HG03565 (cell line): ENCODE measurements at regions not wholly inside any gene's neighbourhood (a gene's known extent, or its start where the extent isn't known, plus 50 kb on each side); places are given as distances from the start of the nearest gene placed in this dataset.

Experiments used
- ATAC-seq: cut with Tn5 transposase; IDR thresholded peaks from one replicate; pipeline ENCODE4 v1.9.1; 2021; ENCODE audit warnings: mild to moderate bottlenecking, moderate library complexity; ENCODE audit not compliant: unreplicated experiment

DNA sequence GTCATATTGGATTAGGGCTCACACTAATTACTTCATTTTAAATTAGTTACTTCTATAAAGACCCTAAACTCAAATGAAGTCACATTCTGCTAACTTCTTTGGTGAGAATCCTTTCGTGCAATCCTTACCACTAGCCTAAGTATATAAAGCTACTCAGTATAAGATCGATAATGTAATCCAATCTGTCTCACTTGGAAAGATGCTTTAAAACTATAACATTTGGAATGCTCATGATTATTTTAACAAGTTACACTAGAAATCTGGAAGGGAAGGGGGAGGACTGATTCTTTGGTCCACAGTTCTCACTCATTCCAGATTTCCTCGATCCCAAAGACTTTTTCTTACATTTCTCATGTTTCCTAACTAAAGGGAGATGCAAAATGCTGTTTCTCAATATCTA lies 336.4 kb upstream of the SLIT2 start:
- ATAC-seq, result no peak

- no peak for ATAC-seq
Measured at GRCh38 chr4:19913650-19914049, 338.1 kb upstream of the SLIT2 start.

GRCh38 chr4:19910861-19911525 lies 340.7 kb upstream of the SLIT2 start:
- ATAC-seq, result no peak

GRCh38 chr4:19905024-19905423 lies 346.7 kb upstream of the SLIT2 start:
- no peak for ATAC-seq

GRCh38 chr4:19888587-19888986 lies 363.1 kb upstream of the SLIT2 start:
- no peak for ATAC-seq

- ATAC-seq, result no peak
Measured at GRCh38 chr4:19883841-19884240, 367.9 kb upstream of the SLIT2 start.

DNA sequence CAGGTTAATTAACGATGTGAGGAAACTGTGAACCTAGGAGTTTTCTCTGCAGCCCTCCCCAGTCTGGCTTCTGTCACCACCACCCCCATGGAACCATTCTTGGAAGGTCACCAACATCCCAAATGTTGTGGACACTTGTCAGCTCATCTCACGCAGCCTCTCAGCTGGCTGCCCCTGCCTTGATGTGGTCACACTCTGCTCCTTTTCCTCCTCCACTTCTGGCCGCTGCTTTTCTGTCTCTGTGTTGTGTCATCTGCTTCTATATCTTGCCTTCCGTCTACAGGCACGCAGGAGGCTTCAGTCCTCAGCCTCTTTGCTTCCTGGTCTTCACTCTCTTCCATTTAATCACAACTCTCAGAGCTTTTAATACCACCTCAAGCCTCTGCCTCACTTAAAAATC lies 371.5 kb upstream of the SLIT2 start:
- no peak for ATAC-seq

DNA sequence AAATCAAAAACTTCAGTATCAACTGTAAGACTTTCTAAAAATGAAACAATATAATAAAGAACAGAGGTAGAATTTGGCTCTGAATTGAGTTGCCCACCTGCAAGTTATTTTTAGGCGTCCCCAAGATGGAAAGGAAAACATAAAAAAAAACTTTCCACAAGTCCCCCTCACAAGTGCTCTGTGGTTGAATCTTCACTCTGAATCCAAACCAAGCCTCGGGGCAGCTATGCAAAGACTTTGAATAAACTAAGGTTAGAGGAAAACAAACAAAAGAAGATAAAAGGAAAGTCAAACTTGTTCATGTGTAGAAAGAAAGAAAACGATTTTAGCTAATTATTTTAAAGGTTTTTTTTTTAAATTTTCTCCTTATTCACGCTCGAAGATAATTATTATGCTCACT lies 372.4 kb upstream of the SLIT2 start:
- ATAC-seq, result no peak

DNA sequence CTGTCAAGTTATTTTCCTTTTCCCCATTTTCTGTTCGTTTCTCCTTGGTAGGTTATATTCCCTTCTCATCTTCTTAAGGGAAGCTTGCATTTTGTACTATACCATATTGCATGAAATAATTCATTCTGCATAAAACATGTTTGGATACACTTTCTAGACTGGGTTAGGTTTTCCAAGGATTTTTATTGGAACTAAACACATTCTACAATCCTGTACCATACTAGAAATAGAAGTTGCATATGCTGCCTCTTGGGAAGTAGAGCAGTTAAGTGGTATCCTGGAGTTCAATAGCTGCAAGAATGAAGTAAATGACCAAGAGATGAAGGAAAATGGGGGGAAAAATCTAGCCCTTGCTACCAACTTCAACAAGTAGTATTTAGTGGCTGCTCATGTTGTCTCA lies 393.7 kb upstream of the SLIT2 start:
- no peak for ATAC-seq

GRCh38 chr4:19857380-19857779 lies 394.3 kb upstream of the SLIT2 start:
- no peak for ATAC-seq

DNA sequence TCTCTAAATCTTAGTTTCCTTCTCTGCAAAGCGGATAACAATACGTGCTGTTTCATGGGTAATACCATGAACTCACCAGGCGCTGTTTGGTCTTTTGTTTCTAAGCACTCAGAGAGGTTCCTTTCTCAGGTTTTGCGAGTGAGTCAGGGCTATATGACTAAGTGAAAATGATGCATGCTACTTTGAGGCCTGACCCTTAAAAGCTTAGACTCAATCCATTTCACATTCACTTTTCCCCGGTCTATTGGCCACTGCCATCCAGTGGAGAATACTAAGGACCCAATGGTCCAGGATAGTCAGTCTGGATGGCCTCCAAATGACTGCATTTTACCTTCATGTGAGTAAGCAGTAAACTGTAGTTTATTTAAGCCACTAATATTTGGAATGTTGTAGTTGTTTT lies 400.8 kb upstream of the SLIT2 start:
- no peak for ATAC-seq

DNA sequence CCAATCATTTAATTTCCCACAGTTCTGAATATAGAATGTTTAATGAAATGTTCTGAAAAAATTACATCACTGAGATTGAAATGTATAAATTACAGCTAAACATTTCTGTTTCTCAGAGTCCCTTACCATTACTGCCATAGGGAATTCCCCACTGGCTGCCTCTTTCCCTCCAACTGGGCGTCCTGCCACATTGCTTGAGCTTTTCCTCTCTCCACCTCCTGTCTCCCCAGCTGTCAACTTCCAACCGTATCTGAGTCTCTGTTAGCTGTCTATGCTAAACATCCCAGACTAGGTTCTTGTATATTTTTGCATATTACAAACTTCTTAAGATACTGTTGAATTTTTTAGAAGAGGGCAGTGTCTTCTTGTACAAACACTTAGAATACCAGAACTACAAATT lies 407.3 kb upstream of the SLIT2 start:
- ATAC-seq, result no peak

- no peak for ATAC-seq
Measured at GRCh38 chr4:19842471-19842870, 409.2 kb upstream of the SLIT2 start.

DNA sequence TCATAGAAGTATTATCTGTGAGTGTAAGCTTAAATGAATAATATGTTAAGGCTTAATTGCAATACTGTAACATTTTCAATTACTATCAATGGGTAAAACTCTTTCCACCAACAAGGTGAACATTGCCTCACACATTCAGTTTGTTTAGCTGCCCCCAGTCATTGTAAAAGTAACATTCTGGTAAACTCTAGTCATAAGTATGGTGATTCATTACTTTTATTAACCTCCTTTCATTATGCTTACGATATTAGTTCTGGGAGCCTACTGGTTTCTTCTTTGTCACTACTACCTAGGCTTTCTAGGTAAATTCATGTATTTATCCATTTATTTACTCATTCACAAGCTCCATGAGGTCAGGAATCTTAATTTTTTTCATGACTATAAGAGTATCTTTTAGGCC lies 412.8 kb upstream of the SLIT2 start:
- no peak for ATAC-seq

GRCh38 chr4:19835429-19835828 lies 416.3 kb upstream of the SLIT2 start:
- ATAC-seq, result no peak

- no peak for ATAC-seq
Measured at GRCh38 chr4:19832411-19832810, 419.3 kb upstream of the SLIT2 start.

DNA sequence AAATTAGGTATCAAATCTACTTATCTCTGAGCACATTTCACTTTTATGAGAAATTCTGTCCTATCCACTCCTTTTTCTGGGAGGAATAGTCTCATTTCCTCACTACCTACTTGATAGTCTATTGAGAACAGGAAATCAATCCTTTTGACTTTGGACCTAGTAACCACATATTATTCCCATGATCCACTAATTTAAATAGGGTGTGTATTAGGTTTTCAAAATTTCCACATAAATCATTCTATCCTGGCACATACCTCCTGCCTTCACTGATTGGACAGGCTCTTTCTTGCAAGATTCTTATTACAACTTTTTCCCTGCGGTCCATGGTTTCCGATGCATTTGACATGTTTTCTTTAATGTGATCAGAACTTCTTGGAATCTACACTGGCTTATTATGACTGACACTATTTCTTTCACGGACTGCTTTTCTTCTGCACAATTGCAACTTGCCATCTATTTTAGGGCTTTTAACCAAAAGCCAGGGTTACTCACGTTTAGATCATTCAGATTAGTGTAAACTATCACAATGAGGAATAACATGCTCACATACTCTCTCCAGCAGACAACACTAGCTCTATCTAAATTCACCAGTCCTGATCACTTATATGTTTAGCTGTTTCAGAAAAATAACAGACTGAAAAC lies 419.9 kb upstream of the SLIT2 start:
- ATAC-seq, result no peak

GRCh38 chr4:19829101-19829500 lies 422.6 kb upstream of the SLIT2 start:
- no peak for ATAC-seq

GRCh38 chr4:19823781-19824180 lies 427.9 kb upstream of the SLIT2 start:
- ATAC-seq, result no peak

DNA sequence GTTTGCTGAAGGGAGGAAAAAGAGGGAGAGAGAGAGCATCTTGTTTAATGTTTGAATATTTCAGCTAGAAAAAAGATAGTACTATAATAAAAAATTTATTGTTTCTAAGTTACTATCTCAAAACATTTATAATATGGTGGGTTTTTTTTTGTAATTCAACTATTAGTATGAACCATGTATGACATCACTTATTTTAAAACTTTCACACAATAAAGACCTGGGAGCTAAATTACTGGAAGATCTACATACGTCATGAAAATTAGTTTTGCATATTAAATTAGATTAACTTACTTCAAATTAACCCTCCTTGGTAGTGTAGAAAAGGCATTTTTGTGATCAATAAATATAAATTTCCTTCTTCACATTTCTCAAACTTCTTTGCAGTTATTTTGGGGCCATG lies 432.0 kb upstream of the SLIT2 start:
- no peak for ATAC-seq

DNA sequence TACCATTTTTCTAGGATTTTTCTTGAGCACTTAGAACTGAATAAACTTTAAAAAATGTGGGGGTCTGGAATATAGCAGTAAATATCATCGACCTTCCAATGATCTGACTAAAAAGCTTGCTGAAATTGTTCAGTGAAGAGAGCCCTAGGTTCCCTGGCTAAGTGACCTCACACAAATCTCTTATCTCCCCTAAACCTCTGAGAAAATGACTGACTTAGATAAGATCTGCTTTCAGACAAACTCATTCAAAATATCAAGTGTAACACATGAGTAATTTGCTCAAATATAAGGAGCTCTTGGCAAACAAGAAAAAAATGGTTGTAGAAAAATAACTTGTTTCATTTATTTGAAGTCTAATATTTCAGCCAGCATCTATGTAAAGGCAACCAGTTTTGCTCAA lies 441.7 kb upstream of the SLIT2 start:
- no peak for ATAC-seq

DNA sequence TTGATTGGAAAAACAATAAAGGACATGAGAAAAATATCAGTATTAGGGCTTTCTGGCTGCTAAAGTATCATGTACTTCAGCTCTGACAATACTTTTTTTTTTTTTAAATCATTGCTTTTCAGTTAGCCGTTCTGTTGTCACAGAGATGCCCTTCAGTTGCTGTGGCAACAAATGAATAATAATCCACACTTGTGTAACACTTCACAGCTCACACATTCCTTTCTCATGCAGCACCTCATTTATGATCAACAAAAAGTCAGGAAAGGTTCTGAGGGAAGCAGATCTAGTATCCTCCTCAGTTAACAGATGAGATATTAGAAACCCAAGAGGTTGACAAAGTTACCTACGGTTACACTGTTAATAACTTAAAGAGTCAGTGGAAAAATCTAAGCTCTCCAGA lies 444.2 kb upstream of the SLIT2 start:
- no peak for ATAC-seq

DNA sequence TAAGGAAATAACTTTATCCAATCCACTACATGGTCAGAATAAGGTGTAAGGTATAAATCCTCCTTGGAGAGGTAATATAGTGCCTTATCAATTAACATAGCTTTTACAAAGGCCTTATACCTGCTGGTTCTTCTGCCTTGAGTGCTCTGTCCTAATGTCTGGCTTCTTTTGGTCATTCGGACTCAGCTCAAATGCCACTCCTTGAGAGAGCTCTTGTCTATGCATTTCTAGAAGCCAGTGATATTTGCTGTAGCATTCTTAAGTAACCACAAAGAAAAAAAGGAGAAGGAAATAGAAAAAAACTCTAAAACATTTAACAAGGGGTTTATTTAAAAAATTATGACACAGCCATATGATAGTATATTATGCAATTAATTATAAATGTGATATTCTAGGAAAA lies 444.8 kb upstream of the SLIT2 start:
- no peak for ATAC-seq
